Skeletal muscle tissue (tissue), 3 donors: ENCODE measurements at regions not wholly inside any gene's neighbourhood (a gene's known extent, or its start where the extent isn't known, plus 50 kb on each side); places are given as distances from the start of the nearest gene placed in this dataset.

Experiments
- H3K27ac ChIP-seq: one replicate; pipeline ENCODE4 v1.7.0; 2013; ENCODE audit warnings: mild to moderate bottlenecking, low read depth, low read length, inconsistent platforms
- H3K27me3 ChIP-seq, 3 donors: one replicate each; pipeline ENCODE4 v1.7.0; 2013; ENCODE audit warnings: low read length in 3 of 3; ENCODE audit not compliant: control insufficient read depth in 3 of 3, insufficient read depth in 3 of 3
- H3K36me3 ChIP-seq, 3 donors: one replicate each; pipeline ENCODE4 v1.7.0; 2013; ENCODE audit warnings: low read length in 3 of 3; ENCODE audit not compliant: control insufficient read depth in 3 of 3, insufficient read depth in 3 of 3
- H3K4me1 ChIP-seq, 3 donors: one replicate each; pipeline ENCODE4 v1.7.0; 2013; ENCODE audit warnings: low read length in 3 of 3, mild to moderate bottlenecking in 3 of 3; ENCODE audit not compliant: control insufficient read depth in 3 of 3, insufficient read depth in 3 of 3
- H3K4me3 ChIP-seq, 3 donors: one replicate each; pipeline ENCODE4 v1.7.0; 2013; ENCODE audit warnings: low read length in 3 of 3
- H3K9ac ChIP-seq, 3 donors: one replicate each; pipeline ENCODE4 v1.7.0; 2013; ENCODE audit warnings: low read length in 3 of 3, mild to moderate bottlenecking in 3 of 3, moderate library complexity in 2 of 3, low read depth in 1 of 3
- H3K9me3 ChIP-seq, 3 donors: one replicate each; pipeline ENCODE4 v1.7.0; 2013; ENCODE audit warnings: low read length in 3 of 3; ENCODE audit not compliant: control insufficient read depth in 3 of 3
- donor health status: Osteomylitis.

GRCh38 chr11:26126741-26127140 is 205.2 kb upstream of the ANO3 start:
- H3K9ac ChIP-seq = no peak overlapping the region
- no peaks in the 10 kb centered on the region for H3K4me1 ChIP-seq
- no peaks in the 10 kb centered on the region for H3K27me3 ChIP-seq
- H3K4me3 ChIP-seq = no peak overlapping the region
- no peaks in the 10 kb centered on the region for H3K9me3 ChIP-seq
- no peak overlapping the region for H3K27ac ChIP-seq
- no peaks in the 10 kb centered on the region for H3K36me3 ChIP-seq

DNA sequence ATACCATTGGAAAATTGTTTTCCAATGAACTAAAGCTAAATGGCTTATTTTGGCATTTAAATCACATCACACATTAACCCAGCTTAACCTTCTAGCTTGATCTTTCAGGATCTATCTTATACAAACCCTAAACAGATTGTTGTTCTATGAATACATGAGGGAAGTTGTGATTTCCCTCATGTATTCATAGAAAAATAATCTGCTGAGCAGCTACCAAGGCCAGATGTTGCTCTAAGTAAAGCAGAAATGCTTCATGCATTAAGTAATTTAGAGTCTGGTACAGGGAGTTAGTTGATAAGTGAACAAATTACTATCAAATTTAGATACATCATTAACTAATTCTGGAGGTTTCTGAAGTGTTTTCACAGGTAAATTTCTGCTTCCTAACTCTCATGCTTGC is 204.6 kb upstream of the ANO3 start:
- Histone ChIP-seq H3K9me3 (no peaks in the 10 kb centered on the region), H3K9ac (no peak overlapping the region), H3K27me3 (no peaks in the 10 kb centered on the region), H3K36me3 (no peaks in the 10 kb centered on the region), H3K27ac (no peak overlapping the region), H3K4me1 (no peaks in the 10 kb centered on the region), H3K4me3 (no peak overlapping the region)

DNA sequence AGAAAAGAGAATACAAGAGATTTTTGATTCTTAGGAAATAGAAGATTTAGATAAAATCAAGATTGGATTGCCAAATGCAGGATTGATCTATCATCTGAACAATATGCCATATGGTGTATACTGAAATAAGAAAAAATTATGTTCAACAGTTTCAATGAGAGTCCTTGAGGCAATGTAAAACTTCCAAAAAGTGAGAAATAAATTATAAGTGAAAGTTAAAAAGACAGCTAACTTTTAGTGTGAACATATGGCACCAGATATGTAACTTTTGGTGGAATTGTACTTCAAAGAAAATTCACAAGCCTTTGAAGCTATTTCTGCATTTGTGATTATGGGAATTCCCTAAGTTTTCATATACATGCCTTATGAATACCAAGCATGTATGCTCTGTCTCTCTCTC is 200.5 kb upstream of the ANO3 start:
- H3K4me1 ChIP-seq = no peaks in the 10 kb centered on the region
- H3K27ac ChIP-seq = no peak overlapping the region
- no peaks in the 10 kb centered on the region for H3K36me3 ChIP-seq
- no peak overlapping the region for H3K9ac ChIP-seq
- no peaks in the 10 kb centered on the region for H3K9me3 ChIP-seq
- no peak overlapping the region for H3K4me3 ChIP-seq
- H3K27me3 ChIP-seq = no peaks in the 10 kb centered on the region

- H3K9me3 ChIP-seq = no peaks in the 10 kb centered on the region
- H3K4me3 ChIP-seq = no peak overlapping the region
- no peak overlapping the region for H3K27ac ChIP-seq
- H3K9ac ChIP-seq = no peak overlapping the region
- H3K36me3 ChIP-seq = no peaks in the 10 kb centered on the region
- no peaks in the 10 kb centered on the region for H3K27me3 ChIP-seq
- no peaks in the 10 kb centered on the region for H3K4me1 ChIP-seq
Observed at GRCh38 chr11:26134053-26134452, 197.9 kb upstream of the ANO3 start.

DNA sequence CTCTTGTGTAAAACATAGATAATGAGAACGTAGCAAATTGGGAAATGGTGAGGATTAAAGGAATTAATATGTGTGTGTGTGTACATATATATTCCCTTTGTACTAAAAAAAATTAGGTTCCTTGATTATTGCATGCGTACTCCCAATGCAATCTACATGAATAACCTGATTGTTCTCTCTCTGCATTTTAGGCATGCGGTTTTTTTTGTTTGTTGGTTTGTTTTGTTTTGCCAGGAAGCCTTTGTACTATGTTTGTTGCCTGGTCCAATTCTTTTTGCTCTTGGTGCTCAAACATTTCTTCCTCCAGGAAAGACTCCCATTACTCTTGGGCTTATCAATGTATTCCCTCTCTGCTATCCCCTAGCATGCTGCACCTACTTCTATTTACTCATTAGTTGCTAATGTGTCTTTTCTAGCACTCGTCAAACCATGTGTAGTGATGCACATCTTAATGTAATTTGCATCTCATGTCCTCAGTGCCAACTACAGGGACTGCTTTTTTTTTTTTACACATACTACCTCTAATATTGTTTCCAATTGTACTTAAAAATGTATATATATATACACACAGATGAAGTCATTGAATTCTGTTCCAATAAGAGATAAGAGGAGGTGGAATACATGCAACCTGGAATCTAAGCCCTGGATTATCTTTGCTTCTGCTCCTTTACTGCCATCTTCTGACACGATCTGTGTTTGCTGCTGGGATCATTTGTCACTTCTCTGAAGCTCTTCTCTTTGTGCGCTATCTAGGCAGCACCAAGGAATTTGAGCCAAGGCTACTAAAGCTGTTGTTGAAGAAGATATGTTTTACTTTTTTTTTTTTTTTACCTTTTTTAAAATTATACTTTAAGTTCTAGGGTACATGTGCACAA is 197.2 kb upstream of the ANO3 start:
- Histone ChIP-seq H3K9ac (no peak overlapping the region), H3K36me3 (no peaks in the 10 kb centered on the region), H3K4me3 (no peak overlapping the region), H3K27ac (no peak overlapping the region), H3K4me1 (no peaks in the 10 kb centered on the region), H3K27me3 (no peaks in the 10 kb centered on the region), H3K9me3 (no peaks in the 10 kb centered on the region)

- H3K9ac ChIP-seq = no peak overlapping the region
- H3K4me3 ChIP-seq = no peak overlapping the region
- no peaks in the 10 kb centered on the region for H3K9me3 ChIP-seq
- no peaks in the 10 kb centered on the region for H3K4me1 ChIP-seq
- no peaks in the 10 kb centered on the region for H3K36me3 ChIP-seq
- no peak overlapping the region for H3K27ac ChIP-seq
- no peaks in the 10 kb centered on the region for H3K27me3 ChIP-seq
Observed at GRCh38 chr11:26137651-26138050, 194.3 kb upstream of the ANO3 start.

GRCh38 chr11:26142891-26143290 is 189.0 kb upstream of the ANO3 start:
- Histone ChIP-seq H3K9ac (no peak overlapping the region), H3K36me3 (no peaks in the 10 kb centered on the region), H3K4me3 (no peak overlapping the region), H3K4me1 (no peaks in the 10 kb centered on the region), H3K27ac (no peak overlapping the region), H3K9me3 (no peaks in the 10 kb centered on the region), H3K27me3 (no peaks in the 10 kb centered on the region)

GRCh38 chr11:26143566-26144290 is 188.2 kb upstream of the ANO3 start:
- H3K4me1 ChIP-seq = no peaks in the 10 kb centered on the region
- H3K9me3 ChIP-seq = no peaks in the 10 kb centered on the region
- no peak overlapping the region for H3K4me3 ChIP-seq
- H3K9ac ChIP-seq = no peak overlapping the region
- H3K36me3 ChIP-seq = no peaks in the 10 kb centered on the region
- no peak overlapping the region for H3K27ac ChIP-seq
- H3K27me3 ChIP-seq = no peaks in the 10 kb centered on the region

DNA sequence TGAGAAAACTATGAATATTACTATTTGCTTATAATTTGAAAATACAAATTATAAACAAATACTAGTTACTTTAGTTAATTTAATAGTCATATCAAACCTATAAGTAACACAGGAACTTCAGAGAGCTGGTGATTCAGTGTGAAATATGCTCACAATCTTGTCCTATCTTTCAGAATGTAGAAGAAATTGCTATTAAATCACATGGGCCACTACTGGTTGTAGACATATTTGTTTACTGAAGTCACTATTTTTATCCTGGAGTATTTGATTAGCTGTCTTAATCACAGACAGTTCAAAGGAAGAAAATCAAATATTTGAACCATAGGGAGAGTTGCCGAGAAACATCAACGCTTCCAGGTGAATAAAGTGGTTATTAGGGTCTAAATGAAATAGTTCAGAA is 187.6 kb upstream of the ANO3 start:
- no peaks in the 10 kb centered on the region for H3K4me1 ChIP-seq
- no peak overlapping the region for H3K27ac ChIP-seq
- H3K4me3 ChIP-seq = no peak overlapping the region
- H3K9ac ChIP-seq = no peak overlapping the region
- no peaks in the 10 kb centered on the region for H3K27me3 ChIP-seq
- H3K9me3 ChIP-seq = no peaks in the 10 kb centered on the region
- H3K36me3 ChIP-seq = no peaks in the 10 kb centered on the region

DNA sequence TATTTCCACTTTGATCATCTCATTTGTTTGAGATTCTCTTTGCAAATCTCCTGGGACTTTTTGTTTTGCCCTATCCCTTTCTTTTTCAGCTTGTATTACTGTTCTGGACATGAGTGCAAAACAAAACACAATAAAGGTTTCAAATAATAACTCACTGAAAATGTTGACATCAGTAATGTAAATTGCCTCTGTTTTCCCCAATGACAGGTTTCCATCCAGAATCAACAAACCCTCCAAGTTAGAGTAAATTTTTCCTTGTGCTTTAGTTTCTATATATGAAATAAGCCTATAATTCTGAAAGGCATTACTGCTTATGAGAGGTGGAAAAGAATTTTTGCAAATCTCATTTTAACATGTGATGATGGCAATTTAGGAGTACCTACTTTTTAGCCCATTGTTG is 187.0 kb upstream of the ANO3 start:
- Histone ChIP-seq H3K4me1 (no peaks in the 10 kb centered on the region), H3K27ac (no peak overlapping the region), H3K9ac (no peak overlapping the region), H3K4me3 (no peak overlapping the region), H3K27me3 (no peaks in the 10 kb centered on the region), H3K36me3 (no peaks in the 10 kb centered on the region), H3K9me3 (no peaks in the 10 kb centered on the region)
